ENCODE measurements at regions not wholly inside any gene's neighbourhood (a gene's known extent, or its start where the extent isn't known, plus 50 kb on each side); places are given as distances from the start of the nearest gene placed in this dataset.

DNA sequence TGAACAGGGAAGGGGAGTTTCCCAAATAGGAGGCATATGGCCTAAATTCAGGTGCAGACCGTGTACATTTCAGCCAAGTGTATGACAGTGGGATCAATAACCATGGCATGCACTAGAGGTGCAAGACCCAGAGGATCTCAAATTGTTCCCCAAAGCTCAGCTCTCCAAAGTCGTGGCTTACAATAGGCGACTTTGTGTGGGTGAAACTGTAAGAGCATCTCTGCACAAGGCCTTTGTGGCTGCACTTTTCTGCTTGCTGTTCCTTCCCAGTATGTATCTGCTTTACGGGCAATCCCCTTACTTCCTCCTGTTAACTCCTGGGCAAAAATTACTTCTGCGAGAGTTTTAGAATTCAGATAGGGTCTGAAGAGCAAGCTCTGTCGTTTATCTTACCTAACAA, 518.3 kb upstream of the ZFP42 start:
- Histone ChIP-seq H3K4ac (ENCODE audit: low read depth, low read length) (no peak overlapping the region), H4K20me1 (ENCODE audit: control insufficient read depth, insufficient read depth, insufficient read length) (no peaks in the 10 kb centered on the region), H3K9me3 (ENCODE audit: control insufficient read depth, low read depth, low read length) (no peaks in the 10 kb centered on the region), H2BK15ac (ENCODE audit: low read depth, low read length) (no peak overlapping the region), H3K23me2 (ENCODE audit: insufficient read length, low read depth, low read length, poor library complexity, severe bottlenecking) (no peaks in the 10 kb centered on the region), H2AFZ (ENCODE audit: low read length) (no peak overlapping the region), H3K4me1 (ENCODE audit: insufficient read depth, low read length) (no peaks in the 10 kb centered on the region), H3K4me2 (ENCODE audit: insufficient read depth, insufficient read length, low read length) (no peak overlapping the region), H4K8ac (replicated peaks; ENCODE audit: insufficient read length, low read depth, low read length) (no peak overlapping the region), H3K27ac (ENCODE audit: insufficient read length, low read depth, low read length) (no peak overlapping the region), H2BK5ac (ENCODE audit: insufficient read length, low read length) (no peak overlapping the region), H3K18ac (ENCODE audit: insufficient read length, low read depth, low read length) (no peak overlapping the region), H2BK20ac (ENCODE audit: low read depth, low read length, poor library complexity, severe bottlenecking) (no peak overlapping the region), H3K79me2 (ENCODE audit: insufficient read depth, low read length) (no peaks in the 10 kb centered on the region), H2BK12ac (ENCODE audit: insufficient read length, low read depth, low read length) (no peak overlapping the region), H3K9ac (ENCODE audit: extremely low read depth, insufficient read length, low read length) (no peak overlapping the region), H3K14ac (ENCODE audit: insufficient read depth, low read length) (no peak overlapping the region), H2BK120ac (ENCODE audit: low read depth, low read length, poor library complexity, severe bottlenecking) (no peak overlapping the region), H3K23ac (ENCODE audit: insufficient read length, low read depth, low read length) (no peak overlapping the region), H3K27me3 (ENCODE audit: insufficient read depth, low read length) (no peaks in the 10 kb centered on the region), H3K56ac (ENCODE audit: insufficient read length, low read depth, low read length) (no peak overlapping the region), H4K5ac (ENCODE audit: insufficient read length, low read depth, low read length) (no peak overlapping the region), H3K79me1 (ENCODE audit: insufficient read depth, low read depth, low read length, poor library complexity, severe bottlenecking) (no peaks in the 10 kb centered on the region), H4K91ac (ENCODE audit: insufficient read length, low read depth, low read length) (no peak overlapping the region), H3T11ph (ENCODE audit: low read length) (no peak overlapping the region), H2AK5ac (ENCODE audit: insufficient read length, low read length) (no peak overlapping the region)
- Mint-ChIP-seq H3K4me1 (no peaks in the 10 kb centered on the region), H3K4me3 (no peak overlapping the region), H3K27me3 (ENCODE audit: low read depth) (no peaks in the 10 kb centered on the region), H3K9me3 (no peaks in the 10 kb centered on the region), H3K36me3 (ENCODE audit: insufficient read depth in 1 of 3, low read depth in 3 of 3) (no peaks in the 10 kb centered on the region), H3K27ac (no peak overlapping the region)
- TF ChIP-seq, protein P1, sequence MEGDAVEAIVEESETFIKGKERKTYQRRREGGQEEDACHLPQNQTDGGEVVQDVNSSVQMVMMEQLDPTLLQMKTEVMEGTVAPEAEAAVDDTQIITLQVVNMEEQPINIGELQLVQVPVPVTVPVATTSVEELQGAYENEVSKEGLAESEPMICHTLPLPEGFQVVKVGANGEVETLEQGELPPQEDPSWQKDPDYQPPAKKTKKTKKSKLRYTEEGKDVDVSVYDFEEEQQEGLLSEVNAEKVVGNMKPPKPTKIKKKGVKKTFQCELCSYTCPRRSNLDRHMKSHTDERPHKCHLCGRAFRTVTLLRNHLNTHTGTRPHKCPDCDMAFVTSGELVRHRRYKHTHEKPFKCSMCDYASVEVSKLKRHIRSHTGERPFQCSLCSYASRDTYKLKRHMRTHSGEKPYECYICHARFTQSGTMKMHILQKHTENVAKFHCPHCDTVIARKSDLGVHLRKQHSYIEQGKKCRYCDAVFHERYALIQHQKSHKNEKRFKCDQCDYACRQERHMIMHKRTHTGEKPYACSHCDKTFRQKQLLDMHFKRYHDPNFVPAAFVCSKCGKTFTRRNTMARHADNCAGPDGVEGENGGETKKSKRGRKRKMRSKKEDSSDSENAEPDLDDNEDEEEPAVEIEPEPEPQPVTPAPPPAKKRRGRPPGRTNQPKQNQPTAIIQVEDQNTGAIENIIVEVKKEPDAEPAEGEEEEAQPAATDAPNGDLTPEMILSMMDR (conservative IDR thresholded peaks at IDR 0.05): no peak
- WGBS (ENCODE audit: extremely low coverage, insufficient read length, low lambda C conversion rate): no CpG with 5 or more reads among the region's 6 CpGs
- DNase-seq: no peak
